Astrocyte (in vitro differentiated cells and primary cell): ENCODE measurements at regions not wholly inside any gene's neighbourhood (a gene's known extent, or its start where the extent isn't known, plus 50 kb on each side); places are given as distances from the start of the nearest gene placed in this dataset.

Source experiments
- DNase-seq: peaks from one replicate; pipeline ENCODE4 v3.0.0-alpha.2; 2010; ENCODE audit warnings: low read depth
- FAIRE-seq: peaks from 2 replicates; lab custom pipeline; 2011; peaks lifted over from hg19 to GRCh38; lab: Jason Lieb, UNC
- H2AFZ ChIP-seq: 2 replicates; pipeline ENCODE4 v1.6.0; 2012; ENCODE audit warnings: low read depth, low read length, inconsistent platforms
- H3K27ac ChIP-seq: 2 replicates; pipeline ENCODE4 v1.5.1; 2011; ENCODE audit warnings: low read depth, low read length, inconsistent platforms
- H3K27me3 ChIP-seq: 2 replicates; pipeline ENCODE4 v1.6.0; 2011; ENCODE audit warnings: low read length, inconsistent platforms; ENCODE audit not compliant: insufficient read depth
- H3K36me3 ChIP-seq: 2 replicates; pipeline ENCODE4 v1.5.1; 2011; ENCODE audit warnings: low read length, inconsistent platforms; ENCODE audit not compliant: insufficient read depth
- H3K4me1 ChIP-seq: 2 replicates; pipeline ENCODE4 v1.5.1; 2011; ENCODE audit warnings: low read length, inconsistent platforms; ENCODE audit not compliant: insufficient read depth
- H3K4me2 ChIP-seq: 2 replicates; pipeline ENCODE4 v1.6.0; 2012; ENCODE audit warnings: low read length, inconsistent platforms
- H3K4me3 ChIP-seq: 2 replicates; pipeline ENCODE4 v1.5.1; 2011; ENCODE audit warnings: low read depth, mild to moderate bottlenecking, low read length, inconsistent platforms; ENCODE audit not compliant: insufficient read depth
- H3K79me2 ChIP-seq: 2 replicates; pipeline ENCODE4 v1.6.0; 2012; ENCODE audit warnings: mild to moderate bottlenecking, low read length, inconsistent platforms; ENCODE audit not compliant: insufficient read depth
- H3K9ac ChIP-seq: 2 replicates; pipeline ENCODE4 v1.6.0; 2012; ENCODE audit warnings: mild to moderate bottlenecking, low read length, inconsistent platforms
- H3K9me3 ChIP-seq: 2 replicates; pipeline ENCODE4 v1.5.1; 2012; ENCODE audit warnings: low read depth, mild to moderate bottlenecking, low read length, inconsistent platforms; ENCODE audit not compliant: insufficient read depth
- H4K20me1 ChIP-seq: 2 replicates; pipeline ENCODE4 v1.6.0; 2012; ENCODE audit warnings: low read length, inconsistent platforms; ENCODE audit not compliant: insufficient read depth
- H3K27ac Mint-ChIP-seq: one replicate; pipeline ENCODE4 v1.8.0; 2021; ENCODE audit warnings: mild to moderate bottlenecking, mixed read lengths; ENCODE audit not compliant: unreplicated experiment
- H3K27me3 Mint-ChIP-seq: one replicate; pipeline ENCODE4 v1.8.0; 2021; ENCODE audit warnings: low read depth, mixed read lengths; ENCODE audit not compliant: unreplicated experiment
- H3K36me3 Mint-ChIP-seq: one replicate; pipeline ENCODE4 v1.8.0; 2021; ENCODE audit warnings: low read depth, mixed read lengths; ENCODE audit not compliant: unreplicated experiment
- H3K4me1 Mint-ChIP-seq: one replicate; pipeline ENCODE4 v1.8.0; 2021; ENCODE audit warnings: low read depth, mixed read lengths; ENCODE audit not compliant: unreplicated experiment
- H3K4me3 Mint-ChIP-seq: one replicate; pipeline ENCODE4 v1.8.0; 2021; ENCODE audit warnings: mild to moderate bottlenecking, moderate library complexity, mixed read lengths; ENCODE audit not compliant: unreplicated experiment
- H3K9me3 Mint-ChIP-seq: one replicate; pipeline ENCODE4 v1.8.0; 2021; ENCODE audit warnings: mild to moderate bottlenecking, mixed read lengths; ENCODE audit not compliant: unreplicated experiment
- EZH2 ChIP-seq: IDR thresholded peaks from 2 replicates; pipeline ENCODE4 v1.6.1; 2012; ENCODE audit warnings: mild to moderate bottlenecking, low read length, inconsistent platforms; ENCODE audit not compliant: insufficient read depth
- TF ChIP-seq, protein P1 (sequence below): IDR thresholded peaks from 2 replicates; pipeline ENCODE4 v1.5.1; 2011; ENCODE audit warnings: low read depth, mild to moderate bottlenecking, inconsistent platforms, low read length, moderate library complexity; ENCODE audit not compliant: insufficient read depth

GRCh38 chr15:95804484-95804883 lies 526.0 kb upstream of the NR2F2 start:
- no peak overlapping the region for H3K4me2 ChIP-seq
- no peak for DNase-seq
- no peaks in the 10 kb centered on the region for H3K4me1 ChIP-seq
- TF ChIP-seq EZH2: no peak
- TF ChIP-seq, protein P1, sequence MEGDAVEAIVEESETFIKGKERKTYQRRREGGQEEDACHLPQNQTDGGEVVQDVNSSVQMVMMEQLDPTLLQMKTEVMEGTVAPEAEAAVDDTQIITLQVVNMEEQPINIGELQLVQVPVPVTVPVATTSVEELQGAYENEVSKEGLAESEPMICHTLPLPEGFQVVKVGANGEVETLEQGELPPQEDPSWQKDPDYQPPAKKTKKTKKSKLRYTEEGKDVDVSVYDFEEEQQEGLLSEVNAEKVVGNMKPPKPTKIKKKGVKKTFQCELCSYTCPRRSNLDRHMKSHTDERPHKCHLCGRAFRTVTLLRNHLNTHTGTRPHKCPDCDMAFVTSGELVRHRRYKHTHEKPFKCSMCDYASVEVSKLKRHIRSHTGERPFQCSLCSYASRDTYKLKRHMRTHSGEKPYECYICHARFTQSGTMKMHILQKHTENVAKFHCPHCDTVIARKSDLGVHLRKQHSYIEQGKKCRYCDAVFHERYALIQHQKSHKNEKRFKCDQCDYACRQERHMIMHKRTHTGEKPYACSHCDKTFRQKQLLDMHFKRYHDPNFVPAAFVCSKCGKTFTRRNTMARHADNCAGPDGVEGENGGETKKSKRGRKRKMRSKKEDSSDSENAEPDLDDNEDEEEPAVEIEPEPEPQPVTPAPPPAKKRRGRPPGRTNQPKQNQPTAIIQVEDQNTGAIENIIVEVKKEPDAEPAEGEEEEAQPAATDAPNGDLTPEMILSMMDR: no peak
- H3K79me2 ChIP-seq: no peaks in the 10 kb centered on the region
- no peaks in the 10 kb centered on the region for H4K20me1 ChIP-seq
- H3K9me3 Mint-ChIP-seq: no peaks in the 10 kb centered on the region
- no peaks in the 10 kb centered on the region for H3K36me3 ChIP-seq
- H3K9me3 ChIP-seq: no peaks in the 10 kb centered on the region
- H3K4me1 Mint-ChIP-seq: no peaks in the 10 kb centered on the region
- peak overlapping the region; percentile 28 for H3K27ac Mint-ChIP-seq
- no peak overlapping the region for H2AFZ ChIP-seq
- no peak overlapping the region for H3K4me3 Mint-ChIP-seq
- H3K36me3 Mint-ChIP-seq: no peaks in the 10 kb centered on the region
- H3K9ac ChIP-seq: no peak overlapping the region
- H3K4me3 ChIP-seq: no peak overlapping the region
- H3K27me3 Mint-ChIP-seq: no peaks in the 10 kb centered on the region
- no peak overlapping the region for H3K27ac ChIP-seq
- FAIRE-seq: no peak
- H3K27me3 ChIP-seq: no peaks in the 10 kb centered on the region

DNA sequence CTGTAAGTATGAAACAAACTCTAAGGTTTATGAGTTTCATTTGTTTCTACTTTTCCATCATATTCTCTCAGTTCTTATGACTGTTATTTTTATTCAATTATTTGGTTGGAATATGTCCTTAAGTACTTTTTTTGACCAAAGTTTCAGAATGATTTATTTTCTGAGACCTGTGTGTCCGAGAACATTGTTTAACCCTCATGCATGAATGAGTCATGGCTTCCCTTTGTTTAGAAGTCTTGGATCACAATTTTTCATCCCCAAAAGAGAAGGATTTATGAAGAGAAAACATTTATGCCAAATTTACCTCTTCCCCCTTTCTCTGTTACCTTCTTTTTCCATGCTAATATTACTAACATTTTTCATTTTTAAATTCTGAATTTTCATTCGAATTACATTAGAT lies 518.0 kb upstream of the NR2F2 start:
- Histone ChIP-seq H3K4me2 (no peak overlapping the region), H3K27ac (no peak overlapping the region), H3K27me3 (no peaks in the 10 kb centered on the region), H3K9ac (no peak overlapping the region), H2AFZ (no peak overlapping the region), H4K20me1 (no peaks in the 10 kb centered on the region), H3K4me3 (no peak overlapping the region), H3K79me2 (no peaks in the 10 kb centered on the region), H3K4me1 (no peaks in the 10 kb centered on the region), H3K36me3 (no peaks in the 10 kb centered on the region), H3K9me3 (no peaks in the 10 kb centered on the region)
- Mint-ChIP-seq H3K27ac (no peak overlapping the region), H3K36me3 (no peaks in the 10 kb centered on the region), H3K27me3 (peaks cover 6% of the 10 kb centered on the region), H3K4me1 (no peaks in the 10 kb centered on the region), H3K9me3 (no peaks in the 10 kb centered on the region), H3K4me3 (no peak overlapping the region)
- no peak for TF ChIP-seq EZH2
- TF ChIP-seq, protein P1: no peak
- no peak for FAIRE-seq
- peak; percentile 58 for DNase-seq

GRCh38 chr15:95814908-95815307 lies 515.6 kb upstream of the NR2F2 start:
- no peak overlapping the region for H3K4me2 ChIP-seq
- H3K27me3 ChIP-seq: no peaks in the 10 kb centered on the region
- no peaks in the 10 kb centered on the region for H3K36me3 ChIP-seq
- Mint-ChIP-seq H3K27ac (no peak overlapping the region), H3K36me3 (no peaks in the 10 kb centered on the region), H3K9me3 (no peaks in the 10 kb centered on the region), H3K27me3 (peaks cover 6% of the 10 kb centered on the region), H3K4me1 (no peaks in the 10 kb centered on the region), H3K4me3 (no peak overlapping the region)
- H3K4me3 ChIP-seq: no peak overlapping the region
- no peaks in the 10 kb centered on the region for H4K20me1 ChIP-seq
- no peaks in the 10 kb centered on the region for H3K79me2 ChIP-seq
- H3K9me3 ChIP-seq: no peaks in the 10 kb centered on the region
- FAIRE-seq (no peak), DNase-seq (no peak)
- no peaks in the 10 kb centered on the region for H3K4me1 ChIP-seq
- no peak overlapping the region for H3K27ac ChIP-seq
- no peak overlapping the region for H3K9ac ChIP-seq
- no peak overlapping the region for H2AFZ ChIP-seq
- TF ChIP-seq, protein P1: no peak
- no peak for TF ChIP-seq EZH2
